Lower leg skin (tissue), 4 donors: ENCODE measurements at regions not wholly inside any gene's neighbourhood (a gene's known extent, or its start where the extent isn't known, plus 50 kb on each side); places are given as distances from the start of the nearest gene placed in this dataset.

ENCODE experiments used
- DNase-seq, 2 donors: peaks; one replicate each; pipeline ENCODE4 v3.0.0-alpha.2; 2019; ENCODE audit warnings: low spot score in 2 of 2
- H3K4me3 ChIP-seq: fragments of 200-600 bp; sonication (generic); 2 replicates; pipeline ENCODE4 v1.5.1; 2017; ENCODE audit warnings: mild to moderate bottlenecking, low read depth; ENCODE audit not compliant: poor library complexity, severe bottlenecking
- CTCF ChIP-seq, 3 donors: fragments of 450-650 bp; IDR thresholded peaks; one replicate each; pipeline ENCODE4 v1.5.1; 2016; ENCODE audit warnings: antibody characterized with exemption in 3 of 3, mild to moderate bottlenecking in 3 of 3, moderate library complexity in 2 of 3
- POLR2A ChIP-seq, 2 donors: fragments of 450-650 bp; IDR thresholded peaks; one replicate each; pipeline ENCODE4 v1.6.1; 2016 to 2017; ENCODE audit warnings: antibody characterized with exemption in 2 of 2, mild to moderate bottlenecking in 1 of 2, moderate library complexity in 1 of 2
- WGBS, 2 donors: methylation state at CpG; one replicate each; pipeline ENCODE4 v1.1.5; 2018; 5-methylcytosine and 5-hydroxymethylcytosine counted together
- intact Hi-C: fragments of 100-400 bp; cut with DNase I; formaldehyde crosslinking; loops from one replicate; pipeline ENCODE4 v1.15.0; 2023; ENCODE audit warnings: low total_unique reads

GRCh38 chr2:120878970-120879369, 143.3 kb downstream of the GLI2 start:
- TF ChIP-seq CTCF (IDR thresholded peaks at IDR 0.05), result no peak
- TF ChIP-seq POLR2A (IDR thresholded peaks at IDR 0.05), result no peak
- H3K4me3 ChIP-seq, result no peak overlapping the region
- DNase-seq, result no peak
- intact Hi-C loops, result no loop called here
- WGBS, 2 donors, result 61 to 74% methylated on average over 7 of the region's 7 CpGs

DNA sequence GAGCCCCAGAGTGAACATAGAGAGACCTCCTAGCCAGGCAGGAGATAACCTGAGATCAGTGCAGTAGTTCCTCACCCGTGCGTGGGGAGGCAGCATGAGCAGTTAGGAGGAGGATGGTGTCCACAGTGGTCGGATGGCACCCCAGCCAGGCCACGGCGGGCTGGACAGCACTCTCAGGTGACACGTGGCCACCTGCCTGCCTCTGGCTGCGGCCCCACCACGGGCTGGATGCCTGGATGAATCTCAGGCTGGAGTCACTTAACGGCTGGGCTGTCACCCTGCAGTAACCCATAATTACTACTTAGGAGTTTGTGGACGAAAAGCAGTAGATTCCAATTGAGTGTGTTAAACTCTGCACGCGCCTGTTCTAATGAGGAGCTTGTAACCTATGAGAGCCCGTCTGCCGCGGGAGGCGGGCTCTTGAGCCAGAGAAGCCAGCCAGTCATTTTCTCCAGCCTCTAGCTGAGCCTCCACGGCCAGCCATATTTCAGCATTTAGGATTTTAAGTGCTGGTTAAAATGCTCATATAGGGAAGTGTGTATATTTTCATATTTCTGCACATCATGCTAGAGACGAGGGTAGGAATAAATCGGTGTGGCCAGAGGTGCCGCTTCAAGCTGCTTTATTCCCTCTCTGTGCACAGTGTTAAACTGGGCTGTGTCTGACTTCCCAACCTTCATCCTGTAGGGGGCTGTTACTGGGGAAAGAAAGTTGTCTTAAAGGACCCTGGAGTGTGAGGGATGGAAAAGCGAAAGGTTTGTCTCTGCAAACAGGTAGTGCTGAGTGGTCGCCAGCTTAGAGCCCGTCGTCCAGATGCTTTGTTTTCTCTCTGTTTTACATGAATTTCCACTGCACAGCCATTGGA, 144.0 kb downstream of the GLI2 start:
- no peak overlapping the region for H3K4me3 ChIP-seq
- TF ChIP-seq CTCF (IDR thresholded peaks at IDR 0.05) (no peak), POLR2A (IDR thresholded peaks at IDR 0.05) (no peak)
- WGBS, 2 donors, result 70 to 74% methylated on average over 24 of the region's 24 CpGs
- no peak for DNase-seq
- intact Hi-C loops, result no loop called here

- no peak for TF ChIP-seq POLR2A (IDR thresholded peaks at IDR 0.05)
- intact Hi-C loops, result no loop called here
- no peak overlapping the region for H3K4me3 ChIP-seq
- 82 to 84% methylated on average over 7 of the region's 7 CpGs for WGBS, 2 donors
- DNase-seq, result no peak
Observed at GRCh38 chr2:120880381-120880780, 144.7 kb downstream of the GLI2 start.

DNA sequence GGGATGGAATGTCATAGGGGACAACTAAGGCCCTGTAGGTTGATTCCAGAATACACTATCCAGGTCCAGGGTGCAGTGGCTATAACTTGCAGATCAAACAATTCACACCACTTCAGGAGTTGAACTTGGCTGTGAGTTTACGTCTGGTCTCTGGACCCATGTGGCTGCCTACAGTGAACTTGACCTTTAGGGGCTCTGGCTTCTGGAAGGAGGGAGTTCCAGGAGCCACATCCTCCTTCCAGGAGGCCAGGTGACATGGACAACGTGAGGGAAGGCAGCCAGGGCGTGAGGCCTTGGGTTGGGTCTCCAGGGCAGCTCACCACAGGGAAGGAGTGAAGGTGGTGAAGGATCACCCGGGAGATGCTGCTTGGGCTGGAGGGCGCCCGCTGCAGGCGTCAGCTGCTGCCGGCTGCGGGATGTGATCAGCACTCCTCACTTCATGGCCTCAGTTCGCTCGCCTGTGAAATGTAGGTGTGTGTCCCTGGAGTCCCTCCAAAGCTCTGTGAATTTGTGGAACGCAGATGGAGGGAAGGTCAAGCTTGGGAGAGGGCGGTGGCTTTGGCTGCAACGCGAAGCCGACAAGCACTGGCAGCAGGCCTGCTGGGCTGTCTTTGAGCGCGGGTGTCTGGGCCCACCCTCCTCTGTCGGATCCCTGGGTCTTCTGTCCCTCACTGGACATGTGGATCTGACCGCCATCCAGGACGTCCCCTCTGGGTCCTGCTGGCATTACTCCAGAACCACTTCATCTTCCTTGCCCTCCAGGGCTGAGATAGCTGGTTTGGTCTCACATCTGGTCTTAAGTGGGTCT, 146.5 kb downstream of the GLI2 start:
- 45 to 65% methylated on average over 21 of the region's 21 CpGs for WGBS, 2 donors

DNA sequence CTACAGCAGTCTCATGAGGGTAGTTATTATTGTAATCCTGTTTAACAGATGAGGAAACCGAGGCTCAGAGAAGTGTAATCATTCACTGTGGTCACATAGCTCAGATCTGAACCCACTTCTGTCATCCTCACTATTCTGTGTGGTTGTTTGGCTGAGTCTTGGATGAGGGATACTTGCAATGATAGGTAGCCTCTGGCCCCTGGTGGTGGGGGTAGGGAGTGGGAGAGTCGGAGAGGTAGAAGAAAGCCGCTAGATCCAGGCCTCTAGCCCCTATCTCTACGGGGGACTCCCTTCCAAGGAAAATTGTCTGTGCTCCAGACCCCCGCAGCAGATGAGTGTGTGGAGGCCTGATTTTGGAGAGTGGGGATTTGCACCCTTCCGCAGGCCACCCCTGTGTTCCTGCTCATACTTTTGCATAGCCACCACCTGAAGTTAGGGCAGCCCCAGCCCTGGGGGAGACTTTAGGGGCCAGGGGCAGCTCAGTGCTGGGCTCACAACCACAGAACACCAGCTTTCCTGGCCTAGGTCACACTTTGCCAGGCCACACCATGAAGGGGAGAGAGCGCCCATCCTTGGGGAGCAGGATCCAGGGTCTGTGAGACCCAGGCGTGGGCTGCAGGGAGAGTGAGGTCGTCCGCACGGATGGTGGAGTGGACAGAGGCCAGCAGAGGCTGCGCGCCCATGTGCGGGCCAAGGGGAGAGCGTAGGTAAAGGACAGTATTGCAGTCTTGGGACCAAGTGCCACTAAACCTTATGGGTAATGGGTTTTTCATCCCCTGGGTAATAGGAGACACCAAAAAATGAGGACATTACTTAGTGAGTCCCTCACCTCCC, 148.2 kb downstream of the GLI2 start:
- WGBS, 2 donors, result 91 to 94% methylated on average over 15 of the region's 15 CpGs

More for the DNA sequence above, 146.5 kb downstream of the GLI2 start:
- no peak for DNase-seq
- intact Hi-C loops, result no loop called here
- no peak overlapping the region for H3K4me3 ChIP-seq
- TF ChIP-seq CTCF (IDR thresholded peaks at IDR 0.05) (no peak), POLR2A (IDR thresholded peaks at IDR 0.05) (no peak)

More for the DNA sequence above, 148.2 kb downstream of the GLI2 start:
- intact Hi-C loops, result no loop called here
- TF ChIP-seq CTCF (IDR thresholded peaks at IDR 0.05), result no peak
- no peak for TF ChIP-seq POLR2A (IDR thresholded peaks at IDR 0.05)
- no peak overlapping the region for H3K4me3 ChIP-seq
- no peak for DNase-seq
